ENCODE measurements at regions not wholly inside any gene's neighbourhood (a gene's known extent, or its start where the extent isn't known, plus 50 kb on each side); places are given as distances from the start of the nearest gene placed in this dataset.
A peak's percentile ranks its signal among the peaks of the same experiment; 100 is the strongest.

DNA sequence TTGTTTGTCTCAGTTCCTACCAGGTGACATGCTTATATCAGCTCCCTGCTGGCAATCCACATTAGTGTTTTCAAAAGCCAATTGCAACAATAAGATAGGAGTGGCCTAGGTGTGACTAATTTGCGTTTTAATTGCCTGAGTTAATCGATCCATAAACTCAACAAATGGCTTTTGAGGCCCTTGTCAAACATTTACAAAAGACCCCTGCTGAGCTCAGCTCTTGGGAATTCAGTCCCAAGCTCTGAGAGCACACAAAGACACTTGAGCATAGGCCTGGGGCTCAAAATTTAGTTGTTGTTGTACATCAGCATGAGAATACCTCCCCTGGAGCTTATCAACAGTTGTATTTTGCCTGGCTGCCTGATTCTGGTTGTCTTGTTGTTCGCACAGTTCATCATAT is 1134.4 kb upstream of the TSPY4 start:
- no peak for DNase-seq (ENCODE audit: low spot score)

DNA sequence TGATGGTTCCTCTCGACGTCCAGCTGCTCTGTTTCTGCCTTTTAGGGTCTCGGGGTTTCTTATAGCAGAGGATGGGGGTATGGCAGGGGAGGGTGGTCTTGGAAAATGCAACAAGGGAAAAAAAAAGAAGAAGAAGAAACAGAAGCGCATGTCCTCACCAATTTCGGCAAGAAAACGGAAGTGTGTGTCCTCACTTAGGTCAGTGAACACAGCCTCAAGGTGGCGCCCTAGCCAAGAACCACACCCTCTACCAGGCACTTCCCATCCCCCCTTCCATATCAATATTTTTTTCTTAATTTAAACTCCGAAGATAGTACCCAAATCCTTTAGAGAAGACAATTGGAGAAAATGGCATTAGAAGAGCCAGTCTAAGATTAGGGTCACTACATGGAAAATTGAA is 1096.1 kb upstream of the TSPY4 start:
- no peak for DNase-seq (ENCODE audit: low spot score)

- no peak for DNase-seq (ENCODE audit: low spot score)
These were observed 1063.5 kb upstream of the TSPY4 start for GRCh38 chrY:8273807-8274206.

DNA sequence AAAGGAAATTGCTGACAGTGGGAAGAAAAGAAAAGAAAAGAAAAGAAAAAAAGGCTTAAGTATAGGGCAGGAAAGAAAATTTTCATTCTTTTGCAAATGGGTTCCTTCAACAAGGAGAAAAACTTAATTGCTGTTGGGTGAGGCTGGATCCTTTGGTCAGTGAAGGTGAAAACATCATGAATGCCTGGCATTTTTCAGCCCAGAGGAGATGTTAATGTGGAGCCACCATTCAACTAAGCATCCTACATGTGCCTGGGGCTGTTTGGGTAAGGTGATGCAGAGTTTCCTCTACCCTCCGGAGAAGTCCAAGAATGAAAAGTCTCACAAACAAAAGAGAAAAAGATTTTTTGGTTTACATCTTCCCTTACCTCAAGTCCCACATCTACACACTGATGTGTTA is 1032.2 kb upstream of the TSPY4 start:
- DNase-seq (ENCODE audit: low spot score) = no peak

- DNase-seq (ENCODE audit: low spot score) = no peak
These were observed 1013.2 kb upstream of the TSPY4 start for GRCh38 chrY:8324113-8324512.

- DNase-seq (ENCODE audit: low spot score) = no peak
These were observed 1010.3 kb upstream of the TSPY4 start for GRCh38 chrY:8326944-8327343.

GRCh38 chrY:8327708-8328354 is 1009.4 kb upstream of the TSPY4 start:
- DNase-seq (ENCODE audit: low spot score) = no peak

GRCh38 chrY:8329431-8329830 is 1007.8 kb upstream of the TSPY4 start:
- DNase-seq (ENCODE audit: low spot score) = no peak

- no peak for DNase-seq (ENCODE audit: low spot score)
These were observed 1007.3 kb upstream of the TSPY4 start for GRCh38 chrY:8329929-8330328.

GRCh38 chrY:8333328-8333727 is 1003.9 kb upstream of the TSPY4 start:
- DNase-seq (ENCODE audit: low spot score) = no peak

GRCh38 chrY:8335299-8335835 is 1001.9 kb upstream of the TSPY4 start:
- DNase-seq (ENCODE audit: low spot score) = no peak

DNA sequence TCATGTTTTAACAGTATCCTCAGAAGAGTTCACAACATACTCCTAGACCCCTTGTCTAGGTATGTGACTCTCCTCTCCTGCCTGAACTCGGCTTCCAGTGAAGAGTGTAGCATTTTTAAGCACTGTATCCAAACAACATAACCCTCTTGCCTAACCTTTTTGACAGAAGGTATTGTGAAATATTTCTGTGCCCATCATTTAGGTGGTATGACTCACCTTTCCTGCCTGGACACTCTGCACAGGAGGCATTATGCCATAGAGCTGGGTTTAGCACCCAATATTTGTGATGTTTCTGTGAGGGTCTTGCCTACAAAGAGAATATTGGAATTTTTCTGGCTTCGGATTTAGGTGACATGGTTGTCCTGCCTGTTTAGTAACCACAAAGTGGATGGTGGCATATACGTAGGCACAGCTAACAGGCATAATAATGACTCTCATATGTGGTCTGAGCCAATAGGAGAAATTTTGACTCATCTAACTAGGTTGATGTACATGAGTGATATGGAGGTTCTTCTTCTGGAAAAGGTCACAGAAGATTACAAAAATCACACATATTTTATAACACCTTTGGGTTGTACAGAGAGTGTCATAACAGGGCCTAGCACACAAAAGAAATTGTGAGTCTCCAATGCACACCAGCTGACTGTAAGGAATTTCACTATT is 1001.0 kb upstream of the TSPY4 start:
- no peak for DNase-seq (ENCODE audit: low spot score)

- DNase-seq (ENCODE audit: low spot score) = no peak
These were observed 996.3 kb upstream of the TSPY4 start for GRCh38 chrY:8341000-8341399.

GRCh38 chrY:8342173-8342572 is 995.1 kb upstream of the TSPY4 start:
- no peak for DNase-seq (ENCODE audit: low spot score)

GRCh38 chrY:8351241-8351640 is 986.0 kb upstream of the TSPY4 start:
- DNase-seq (ENCODE audit: low spot score) = peak; percentile 23

GRCh38 chrY:8352201-8352600 is 985.1 kb upstream of the TSPY4 start:
- no peak for DNase-seq (ENCODE audit: low spot score)

DNA sequence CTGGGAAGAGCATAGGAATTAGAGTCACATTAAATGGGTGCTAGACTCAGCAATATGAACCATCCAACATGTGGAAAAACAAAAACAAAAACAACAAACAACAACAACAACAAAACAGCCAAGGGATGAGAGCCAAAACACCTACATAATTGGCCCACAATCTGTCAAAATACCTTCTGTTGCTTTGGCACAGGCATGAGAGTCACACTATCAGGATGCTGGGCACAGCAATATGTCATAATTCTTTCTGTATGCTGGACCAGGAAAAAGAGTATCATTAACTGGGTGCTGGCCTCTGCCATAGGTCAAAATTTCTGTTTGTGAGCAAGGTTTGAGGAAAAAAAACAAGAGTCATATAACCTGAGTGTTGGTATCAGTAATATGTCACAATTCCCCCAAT is 979.1 kb upstream of the TSPY4 start:
- no peak for DNase-seq (ENCODE audit: low spot score)

- no peak for DNase-seq (ENCODE audit: low spot score)
These were observed 975.5 kb upstream of the TSPY4 start for GRCh38 chrY:8361715-8362114.

- no peak for DNase-seq (ENCODE audit: low spot score)
These were observed 959.8 kb upstream of the TSPY4 start for GRCh38 chrY:8377491-8377890.

GRCh38 chrY:8379800-8380199 is 957.5 kb upstream of the TSPY4 start:
- no peak for DNase-seq (ENCODE audit: low spot score)

DNA sequence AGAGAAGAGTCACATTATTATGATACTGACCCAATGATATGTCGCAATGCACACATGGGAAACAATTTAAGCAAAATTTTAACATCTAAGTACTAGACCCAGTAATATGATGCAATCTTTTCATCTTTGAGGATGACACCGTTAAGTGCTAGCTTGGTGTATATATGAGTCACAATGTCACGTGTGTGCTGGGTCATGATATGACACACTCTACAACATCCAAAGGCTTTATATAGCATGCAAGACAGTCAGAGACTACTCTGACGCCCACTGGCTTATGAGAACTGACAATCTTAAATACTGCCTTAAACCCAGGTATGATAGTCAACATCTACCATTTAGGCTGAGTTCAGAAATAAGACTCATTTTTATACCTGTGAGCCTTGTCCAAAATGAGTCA is 955.8 kb upstream of the TSPY4 start:
- DNase-seq (ENCODE audit: low spot score) = peak; percentile 1

- no peak for DNase-seq (ENCODE audit: low spot score)
These were observed 951.2 kb upstream of the TSPY4 start for GRCh38 chrY:8386053-8386452.

- no peak for DNase-seq (ENCODE audit: low spot score)
These were observed 948.8 kb upstream of the TSPY4 start for GRCh38 chrY:8388512-8388911.

DNA sequence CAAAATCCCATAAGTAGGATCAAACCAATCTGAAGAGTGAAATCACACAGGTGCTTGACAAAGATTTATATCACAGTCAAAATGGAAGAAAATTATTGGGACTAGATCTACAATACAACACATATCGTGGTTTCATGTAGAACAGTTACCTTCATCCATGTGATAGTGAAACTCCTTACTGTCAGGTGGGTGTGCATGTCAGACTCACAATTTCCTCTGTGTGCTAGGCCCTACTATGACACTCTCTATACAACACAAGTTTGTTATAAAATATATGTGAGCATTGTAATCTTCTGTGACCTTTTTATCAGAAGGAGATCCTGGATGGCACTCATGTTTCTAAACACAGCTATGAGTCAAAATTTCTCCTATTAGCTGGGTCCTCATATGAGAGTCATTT is 947.0 kb upstream of the TSPY4 start:
- DNase-seq (ENCODE audit: low spot score) = no peak
